Upper lobe of left lung (tissue), 6 donors: ENCODE measurements at regions not wholly inside any gene's neighbourhood (a gene's known extent, or its start where the extent isn't known, plus 50 kb on each side); places are given as distances from the start of the nearest gene placed in this dataset.
"Not testable (repeated sequence)": the region's sequence is repeated elsewhere in the genome, so short reads cannot be mapped to it uniquely, and the experiment has no call there.

Source experiments
- ATAC-seq, 2 donors: fragments of 200-7000 bp; cut with Tn5 transposase; one replicate each; pipeline ENCODE4 v1.9.1; 2022; ENCODE audit warnings: mild to moderate bottlenecking in 2 of 2, moderate library complexity in 2 of 2; ENCODE audit not compliant: low FRiP score in 2 of 2
- DNase-seq, 2 donors: peaks; one replicate each; pipeline ENCODE4 v3.0.0-alpha.2; 2019 to 2020
- H3K27ac ChIP-seq, 4 donors: fragments of 200-600 bp; sonication (generic); one replicate each; pipeline ENCODE4 v1.5.1; 2016 to 2019
- H3K27me3 ChIP-seq, 4 donors: fragments of 200-600 bp; sonication (generic); one replicate each; pipeline ENCODE4 v1.5.1; 2017 to 2019
- H3K36me3 ChIP-seq, 4 donors: fragments of 200-600 bp; sonication (generic); one replicate each; pipeline ENCODE4 v1.5.1; 2016 to 2019
- H3K4me1 ChIP-seq, 4 donors: fragments of 200-600 bp; sonication (generic); one replicate each; pipeline ENCODE4 v1.5.1; 2018 to 2019
- H3K4me3 ChIP-seq, 4 donors: fragments of 200-600 bp; sonication (generic); one replicate each; pipeline ENCODE4 v1.5.1; 2017 to 2019; ENCODE audit warnings: mild to moderate bottlenecking in 2 of 4, moderate library complexity in 1 of 4
- H3K9me3 ChIP-seq, 4 donors: fragments of 200-600 bp; sonication (generic); one replicate each; pipeline ENCODE4 v1.5.1; 2018 to 2019
- CTCF ChIP-seq, 6 experiments: fragments of 450-650 bp in 4 of 6; fragments of 200-600 bp in 2 of 6; sonication (generic) in 2 of 6; IDR thresholded peaks; one replicate each; pipeline ENCODE4 v1.5.1; 2016 to 2019; ENCODE audit warnings: antibody characterized with exemption in 6 of 6
- EP300 ChIP-seq, 4 donors: sonication (generic); formaldehyde crosslinking; IDR thresholded peaks; one replicate each; pipeline ENCODE4 v1.5.1; 2017; ENCODE audit warnings: antibody characterized with exemption in 4 of 4, control low read depth in 2 of 4
- POLR2A ChIP-seq, 4 donors: fragments of 450-650 bp; IDR thresholded peaks; one replicate each; pipeline ENCODE4 v1.5.1; 2016 to 2017; ENCODE audit warnings: antibody characterized with exemption in 4 of 4, mild to moderate bottlenecking in 2 of 4
- POLR2AphosphoS5 ChIP-seq, 2 donors: sonication (generic); formaldehyde crosslinking; IDR thresholded peaks; one replicate each; pipeline ENCODE4 v1.5.1; 2017; ENCODE audit warnings: antibody characterized with exemption in 2 of 2
- WGBS, 2 donors: methylation state at CpG; one replicate each; pipeline ENCODE4 v1.1.5; 2017 to 2018; 5-methylcytosine and 5-hydroxymethylcytosine counted together
- donor health status: DM: no; HTN: no; CAD: no; lungs with moderate emphysema.
- donor health status: DM: no; HTN: yes; CAD: no; lungs with severe emphysema.

GRCh38 chr6:101089640-101090039, 208.5 kb upstream of the ASCC3 start:
- 85 to 92% methylated on average over 1 of the region's 1 CpG for WGBS, 2 donors
- no peaks in the 10 kb centered on the region for H3K4me1 ChIP-seq
- DNase-seq (no peak), ATAC-seq (no peak)
- TF ChIP-seq POLR2AphosphoS5 (IDR thresholded peaks at IDR 0.05) (no peak), EP300 (IDR thresholded peaks at IDR 0.05) (no peak), POLR2A (IDR thresholded peaks at IDR 0.05) (no peak), CTCF (IDR thresholded peaks at IDR 0.05) (no peak)
- peaks cover 0 to 12% (median 0%) of the 10 kb centered on the region in 4 donors for H3K9me3 ChIP-seq
- H3K4me3 ChIP-seq, result no peak overlapping the region
- no peaks in the 10 kb centered on the region for H3K27me3 ChIP-seq
- no peaks in the 10 kb centered on the region for H3K36me3 ChIP-seq
- H3K27ac ChIP-seq, result no peak overlapping the region

- Histone ChIP-seq H3K36me3 (no peaks in the 10 kb centered on the region), H3K9me3 (peaks cover 0 to 12% (median 0%) of the 10 kb centered on the region in 4 donors), H3K4me1 (no peaks in the 10 kb centered on the region), H3K27ac (no peak overlapping the region), H3K4me3 (no peak overlapping the region), H3K27me3 (no peaks in the 10 kb centered on the region)
- DNase-seq (no peak), ATAC-seq (no peak)
- TF ChIP-seq EP300 (IDR thresholded peaks at IDR 0.05) (no peak), POLR2AphosphoS5 (IDR thresholded peaks at IDR 0.05) (no peak)
These were observed 209.2 kb upstream of the ASCC3 start for GRCh38 chr6:101090281-101090680.

- not testable (repeated sequence) for H3K36me3 ChIP-seq, H3K27ac ChIP-seq, H3K4me1 ChIP-seq, H3K27me3 ChIP-seq, ATAC-seq, DNase-seq, H3K4me3 ChIP-seq, H3K9me3 ChIP-seq
These were observed 217.5 kb upstream of the ASCC3 start for GRCh38 chr6:101098605-101099004.

GRCh38 chr6:101102702-101103101, 221.6 kb upstream of the ASCC3 start:
- Histone ChIP-seq H3K9me3 (no peaks in the 10 kb centered on the region), H3K4me1 (no peaks in the 10 kb centered on the region), H3K27ac (no peak overlapping the region), H3K36me3 (no peaks in the 10 kb centered on the region), H3K27me3 (no peaks in the 10 kb centered on the region), H3K4me3 (no peak overlapping the region)
- no peak for TF ChIP-seq EP300 (IDR thresholded peaks at IDR 0.05)
- no peak for TF ChIP-seq POLR2A (IDR thresholded peaks at IDR 0.05)
- no peak for TF ChIP-seq CTCF (IDR thresholded peaks at IDR 0.05)
- no peak for TF ChIP-seq POLR2AphosphoS5 (IDR thresholded peaks at IDR 0.05)
- no peak for DNase-seq
- WGBS, 2 donors, result 66 to 68% methylated on average over 4 of the region's 4 CpGs
- no peak for ATAC-seq

- DNase-seq (no peak), ATAC-seq (no peak)
- 69 to 71% methylated on average over 4 of the region's 4 CpGs for WGBS, 2 donors
- H3K4me3 ChIP-seq, result no peak overlapping the region
- no peaks in the 10 kb centered on the region for H3K9me3 ChIP-seq
- H3K4me1 ChIP-seq, result no peaks in the 10 kb centered on the region
- no peaks in the 10 kb centered on the region for H3K27me3 ChIP-seq
- TF ChIP-seq CTCF (IDR thresholded peaks at IDR 0.05) (no peak), POLR2A (IDR thresholded peaks at IDR 0.05) (no peak), EP300 (IDR thresholded peaks at IDR 0.05) (no peak), POLR2AphosphoS5 (IDR thresholded peaks at IDR 0.05) (no peak)
- no peak overlapping the region for H3K27ac ChIP-seq
- no peaks in the 10 kb centered on the region for H3K36me3 ChIP-seq
These were observed 227.2 kb upstream of the ASCC3 start for GRCh38 chr6:101108286-101108685.

GRCh38 chr6:101110814-101111213, 229.7 kb upstream of the ASCC3 start:
- Histone ChIP-seq H3K9me3 (no peaks in the 10 kb centered on the region), H3K4me1 (no peaks in the 10 kb centered on the region), H3K4me3 (no peak overlapping the region), H3K27me3 (no peaks in the 10 kb centered on the region), H3K36me3 (no peaks in the 10 kb centered on the region), H3K27ac (no peak overlapping the region)
- no peak for DNase-seq
- TF ChIP-seq CTCF (IDR thresholded peaks at IDR 0.05) (no peak), POLR2A (IDR thresholded peaks at IDR 0.05) (no peak), EP300 (IDR thresholded peaks at IDR 0.05) (no peak), POLR2AphosphoS5 (IDR thresholded peaks at IDR 0.05) (no peak)
- no peak for ATAC-seq
- 68 to 80% methylated on average over 1 of the region's 1 CpG for WGBS, 2 donors
